HG03571 (cell line): ENCODE measurements at regions not wholly inside any gene's neighbourhood (a gene's known extent, or its start where the extent isn't known, plus 50 kb on each side); places are given as distances from the start of the nearest gene placed in this dataset.
"Not testable (repeated sequence)": the region's sequence is repeated elsewhere in the genome, so short reads cannot be mapped to it uniquely, and the experiment has no call there.

ENCODE experiments used
- ATAC-seq: cut with Tn5 transposase; IDR thresholded peaks from one replicate; pipeline ENCODE4 v1.9.1; 2021; ENCODE audit not compliant: unreplicated experiment

- ATAC-seq: not testable (repeated sequence)
These were observed 1997.5 kb upstream of the RAG2 start for GRCh38 chr11:38595359-38596016.

GRCh38 chr11:38594895-38595294 lies 1996.9 kb upstream of the RAG2 start:
- no peak for ATAC-seq

- no peak for ATAC-seq
These were observed 1995.6 kb upstream of the RAG2 start for GRCh38 chr11:38593649-38594048.

DNA sequence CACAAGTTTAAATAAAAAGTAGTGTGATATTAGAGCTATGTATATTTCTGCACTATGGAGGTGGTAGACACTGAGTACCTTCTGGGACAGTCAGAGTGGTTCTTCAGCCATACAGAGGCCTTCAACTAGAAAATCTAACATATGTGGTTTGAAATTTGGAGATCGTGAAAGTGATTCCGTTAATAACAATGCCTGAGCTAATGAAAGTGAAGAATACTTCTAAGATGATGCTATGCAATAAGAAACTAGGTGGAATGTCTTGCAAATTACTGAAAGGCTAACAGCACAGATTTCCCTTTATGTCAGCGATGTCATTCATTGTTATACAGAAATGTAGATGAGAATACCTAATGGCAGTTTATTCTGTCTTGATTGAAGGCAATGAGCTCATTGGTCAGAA lies 1984.7 kb upstream of the RAG2 start:
- ATAC-seq: no peak

DNA sequence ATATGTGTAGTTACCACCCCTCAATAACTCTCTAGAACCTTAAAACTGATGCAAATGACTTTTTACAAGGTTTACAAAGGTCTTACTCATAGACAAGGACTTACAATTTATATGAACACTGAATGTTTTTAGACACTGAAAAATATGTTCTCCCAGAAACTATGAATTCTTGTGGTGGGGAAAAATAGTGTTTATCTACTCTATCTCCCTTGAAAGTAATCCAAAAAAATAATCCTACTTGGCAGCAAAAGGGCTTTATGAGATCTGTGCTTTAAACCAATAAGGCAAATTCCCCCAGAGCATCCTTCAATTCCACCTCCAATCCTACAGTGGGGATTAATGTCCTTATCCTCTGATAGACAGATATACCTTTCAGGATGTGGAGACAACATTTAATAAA lies 1984.1 kb upstream of the RAG2 start:
- ATAC-seq: no peak

- no peak for ATAC-seq
These were observed 1979.7 kb upstream of the RAG2 start for GRCh38 chr11:38577769-38578168.

DNA sequence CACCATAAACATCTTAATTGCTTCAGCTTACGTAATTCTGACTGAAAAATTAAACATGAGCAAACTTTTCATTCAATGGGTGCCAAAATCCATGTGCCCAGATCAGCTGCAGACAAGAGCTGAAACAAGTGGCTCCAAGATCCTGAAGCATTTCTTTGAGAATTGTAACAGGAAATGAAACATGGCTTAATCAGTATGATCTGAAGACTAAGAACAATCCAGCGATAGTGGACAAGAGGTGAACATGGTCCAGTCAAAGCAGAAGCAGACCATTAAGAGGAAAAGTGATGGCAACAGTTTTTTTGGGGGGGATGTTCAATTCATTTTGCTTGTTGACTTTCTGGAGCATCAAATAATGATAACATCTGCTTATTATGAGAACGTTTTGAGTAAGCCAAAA lies 1964.5 kb upstream of the RAG2 start:
- no peak for ATAC-seq

GRCh38 chr11:38553148-38553547 lies 1955.1 kb upstream of the RAG2 start:
- ATAC-seq: no peak

GRCh38 chr11:38547462-38547861 lies 1949.4 kb upstream of the RAG2 start:
- ATAC-seq: no peak

DNA sequence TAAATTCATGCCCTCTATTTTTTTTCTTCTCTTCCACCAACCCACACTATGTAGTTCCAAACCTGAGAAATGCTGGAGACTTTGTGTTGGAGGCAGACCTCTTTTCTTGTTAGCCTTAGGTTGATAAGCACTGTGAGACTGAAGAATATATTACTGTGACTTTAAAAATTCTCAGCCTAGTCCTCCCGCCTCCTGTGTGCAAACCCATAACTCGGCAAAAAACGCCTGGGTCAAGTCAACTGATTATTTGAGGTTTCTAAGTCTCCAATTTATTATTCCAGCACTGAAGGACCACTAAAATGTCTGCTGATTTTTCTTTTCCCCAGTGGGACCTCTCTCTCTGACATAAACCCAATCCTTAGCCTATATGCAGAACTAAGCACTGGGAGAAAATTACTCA lies 1946.0 kb upstream of the RAG2 start:
- ATAC-seq: no peak

DNA sequence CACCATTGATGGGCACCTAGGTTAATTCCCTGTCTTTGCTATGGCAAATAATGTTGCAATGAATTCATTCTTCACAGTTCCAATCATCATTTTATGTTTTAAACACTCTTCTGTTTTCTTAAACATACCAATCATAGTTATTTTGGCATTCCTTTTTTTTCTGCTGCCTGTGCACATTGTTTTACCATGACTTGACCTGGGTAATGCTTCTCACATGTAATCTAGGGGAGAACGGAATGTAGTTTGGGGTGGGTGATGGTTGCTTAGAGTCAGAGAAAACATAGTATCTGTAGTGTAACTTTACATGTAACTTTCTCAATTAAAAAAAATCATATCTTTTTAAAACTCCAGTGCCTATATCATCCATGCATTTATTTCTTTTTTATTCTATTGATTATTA lies 1945.3 kb upstream of the RAG2 start:
- ATAC-seq: no peak

DNA sequence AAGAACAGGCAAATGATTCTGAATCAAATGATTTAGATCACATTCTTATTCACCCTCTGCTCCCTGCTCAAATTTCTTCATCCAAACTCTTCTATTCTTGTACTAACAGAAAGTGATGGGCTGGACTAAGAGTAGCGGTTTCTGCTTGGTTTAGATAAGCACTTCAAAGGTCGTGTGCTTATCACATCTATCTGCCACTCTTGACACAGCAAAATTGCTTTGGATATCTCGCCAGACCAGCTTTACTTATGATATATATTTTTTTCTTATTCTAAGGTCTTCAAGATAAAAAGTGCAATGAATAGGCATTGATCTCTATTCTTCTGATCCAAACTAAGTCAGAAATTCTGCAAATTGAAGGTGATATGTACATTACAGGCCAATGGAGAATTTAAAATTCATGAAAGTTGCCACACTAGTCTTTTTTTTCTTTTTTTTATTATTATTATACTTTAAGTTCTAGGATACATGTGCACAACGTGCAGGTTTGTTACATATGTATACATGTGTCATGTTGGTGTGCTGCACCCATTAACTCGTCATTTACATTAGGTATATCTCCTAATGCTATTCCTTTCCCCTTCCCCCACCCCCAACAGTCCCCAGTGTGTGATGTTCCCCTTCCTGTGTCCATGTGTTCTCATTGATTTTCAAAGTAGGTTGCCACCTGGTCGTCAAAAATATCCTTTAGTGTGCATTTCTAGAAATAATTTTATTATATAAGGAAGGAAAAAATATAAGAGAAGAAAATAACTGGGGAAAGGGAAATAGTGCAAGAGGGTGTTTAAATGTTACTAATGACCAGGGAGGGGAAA lies 1941.0 kb upstream of the RAG2 start:
- ATAC-seq: no peak

DNA sequence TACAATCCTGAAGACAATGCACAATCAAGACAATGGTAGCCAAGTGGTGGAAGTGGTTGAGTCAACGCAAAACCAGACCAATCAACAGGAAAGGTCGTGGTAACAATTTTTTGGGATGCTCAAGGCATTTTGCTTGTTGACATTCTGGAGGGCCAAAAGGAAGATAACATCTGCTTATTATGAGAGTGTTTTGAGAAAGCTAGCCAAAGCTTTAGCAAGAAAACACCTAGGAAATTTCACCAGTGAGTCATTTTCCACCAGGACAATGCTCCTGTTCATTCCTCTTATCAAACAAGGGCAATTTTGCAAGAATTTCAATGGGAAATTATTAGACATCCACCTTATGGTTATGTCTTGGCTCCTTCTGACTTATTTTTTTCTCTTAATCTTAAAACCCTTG lies 1932.2 kb upstream of the RAG2 start:
- ATAC-seq: no peak

DNA sequence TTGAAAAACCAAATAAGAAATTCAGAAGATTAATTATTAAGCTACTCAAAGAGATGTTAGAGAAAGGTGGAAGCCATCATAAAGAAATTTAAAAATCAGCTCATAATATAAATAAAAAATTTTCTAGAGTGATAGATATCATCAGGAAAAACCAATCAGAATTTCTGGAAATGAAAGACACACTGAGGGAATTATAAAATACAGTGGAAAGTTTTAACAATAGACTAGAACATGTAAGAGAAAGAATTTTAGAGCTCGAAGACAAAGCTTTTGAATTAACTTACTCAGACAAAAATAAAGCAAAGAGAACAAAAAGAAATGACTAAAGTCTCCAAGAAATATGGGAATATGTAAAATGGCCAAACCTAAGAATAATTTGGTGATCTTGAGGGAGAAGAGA lies 1926.9 kb upstream of the RAG2 start:
- no peak for ATAC-seq

DNA sequence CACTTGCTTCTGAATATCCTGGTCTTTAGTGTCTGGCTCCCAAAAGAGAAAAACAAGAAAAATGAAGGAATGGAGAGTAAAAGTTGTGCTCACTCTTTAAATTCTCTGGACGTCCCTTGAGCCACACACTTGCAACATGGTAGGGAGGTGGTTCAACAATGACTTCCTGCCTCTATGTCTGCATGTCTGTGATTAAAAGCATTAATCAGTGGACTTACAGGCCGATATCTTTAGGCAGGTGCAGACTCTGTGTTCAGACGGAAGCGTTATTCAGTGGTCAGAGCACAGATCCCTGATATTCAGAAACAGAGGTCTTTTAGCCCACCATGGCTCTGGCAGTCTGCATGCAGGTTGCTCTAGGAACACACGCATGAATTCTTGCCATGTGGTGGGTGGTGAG lies 1920.0 kb upstream of the RAG2 start:
- no peak for ATAC-seq

GRCh38 chr11:38512830-38513229 lies 1914.8 kb upstream of the RAG2 start:
- not testable (repeated sequence) for ATAC-seq

DNA sequence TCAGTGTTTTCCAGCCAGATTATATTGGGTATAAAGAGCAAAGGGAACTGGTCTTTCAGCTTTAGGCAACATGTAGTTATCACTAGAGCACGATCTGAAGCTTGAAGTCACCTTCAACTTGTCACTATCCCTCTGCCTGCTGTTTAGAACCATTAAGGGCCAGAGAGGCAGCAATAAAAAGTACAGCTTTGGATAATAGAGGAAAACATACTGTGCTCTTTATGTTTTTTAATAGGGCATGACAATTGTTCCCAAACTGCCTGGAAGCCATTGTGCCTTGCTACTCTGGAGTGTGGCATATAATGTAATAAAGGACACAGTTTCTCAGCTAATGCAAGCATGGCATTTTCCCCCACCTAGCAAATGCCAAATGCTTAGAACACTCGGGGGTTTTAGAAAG lies 1912.0 kb upstream of the RAG2 start:
- no peak for ATAC-seq

DNA sequence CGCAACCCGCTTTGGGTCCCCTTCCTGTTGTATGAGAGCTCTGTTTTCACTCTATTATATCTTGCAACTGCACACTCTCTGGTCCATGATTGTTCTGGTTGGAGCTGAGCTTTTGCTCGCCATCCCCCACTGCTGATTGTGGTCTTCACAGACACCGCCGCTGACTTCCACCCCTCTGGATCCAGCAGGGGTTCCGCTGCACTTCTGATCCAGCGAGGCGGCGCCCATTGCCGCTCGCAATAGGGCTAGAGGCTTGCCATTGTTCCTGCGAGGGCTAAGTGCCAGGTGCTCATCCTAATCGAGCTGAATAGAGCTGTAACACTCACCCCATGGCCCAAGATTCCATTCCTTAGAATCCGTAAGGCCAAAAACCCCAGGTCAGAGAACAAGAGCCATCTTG lies 1905.8 kb upstream of the RAG2 start:
- no peak for ATAC-seq

- no peak for ATAC-seq
These were observed 1900.7 kb upstream of the RAG2 start for GRCh38 chr11:38498721-38499120.

DNA sequence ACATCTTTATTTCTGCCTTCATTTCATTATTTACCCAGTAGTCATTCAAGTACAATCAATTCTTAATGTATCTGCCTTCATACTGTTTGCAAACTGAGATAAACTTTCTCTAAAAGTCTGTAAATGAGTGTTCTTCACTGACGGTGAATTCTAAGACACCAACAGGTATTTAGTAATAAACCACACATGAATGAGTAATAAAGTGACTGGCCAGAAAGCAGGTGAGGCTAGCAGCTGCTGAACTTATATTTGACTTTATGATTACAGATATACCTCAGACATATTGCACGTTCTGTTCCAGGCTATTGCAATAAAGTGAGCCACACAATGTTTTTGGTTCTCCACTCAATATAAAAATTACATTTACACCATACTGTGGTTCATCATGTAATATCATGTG lies 1894.0 kb upstream of the RAG2 start:
- no peak for ATAC-seq

GRCh38 chr11:38481391-38481790 lies 1883.4 kb upstream of the RAG2 start:
- ATAC-seq: no peak

- no peak for ATAC-seq
These were observed 1879.0 kb upstream of the RAG2 start for GRCh38 chr11:38476808-38477575.
